ENCODE measurements at regions not wholly inside any gene's neighbourhood (a gene's known extent, or its start where the extent isn't known, plus 50 kb on each side); places are given as distances from the start of the nearest gene placed in this dataset.

DNA sequence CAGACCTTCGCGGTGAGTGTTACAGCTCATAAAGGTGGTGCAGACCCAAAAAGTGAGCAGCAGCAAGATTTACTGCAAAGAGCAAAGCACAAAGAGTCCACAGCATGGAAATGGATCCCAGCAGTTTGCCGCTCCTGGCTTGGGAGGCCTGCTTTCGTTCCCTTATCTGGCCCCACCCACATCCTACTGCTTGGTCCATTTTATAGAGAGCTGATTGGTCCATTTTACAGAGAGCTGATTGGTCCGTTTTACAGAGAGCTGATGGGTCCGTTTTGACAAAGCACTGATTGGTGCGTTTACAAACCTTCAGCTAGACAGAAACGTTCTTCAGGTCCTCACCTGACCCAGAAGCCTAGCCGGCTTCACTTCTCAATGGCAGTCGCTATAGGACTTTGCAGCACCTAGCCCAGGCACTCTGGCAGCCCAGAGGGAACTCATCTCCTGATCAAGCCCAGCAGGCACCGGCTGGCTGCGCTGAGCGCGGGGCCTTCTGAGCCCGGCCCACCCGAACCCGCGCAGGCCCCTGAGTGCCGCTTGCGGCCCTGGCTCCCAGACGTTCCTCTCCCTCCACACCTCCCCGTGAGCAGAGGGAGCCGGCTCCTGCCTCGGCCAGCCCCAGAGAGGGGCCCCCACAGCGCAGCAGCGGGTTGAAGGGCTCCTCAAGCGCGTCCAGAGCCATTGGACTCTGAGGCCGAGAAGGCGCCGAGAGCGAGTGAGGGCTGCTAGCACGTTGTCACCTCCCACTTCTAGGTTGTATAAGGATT is 200.3 kb downstream of the LMO4 start:
- TF ChIP-seq, protein P1, sequence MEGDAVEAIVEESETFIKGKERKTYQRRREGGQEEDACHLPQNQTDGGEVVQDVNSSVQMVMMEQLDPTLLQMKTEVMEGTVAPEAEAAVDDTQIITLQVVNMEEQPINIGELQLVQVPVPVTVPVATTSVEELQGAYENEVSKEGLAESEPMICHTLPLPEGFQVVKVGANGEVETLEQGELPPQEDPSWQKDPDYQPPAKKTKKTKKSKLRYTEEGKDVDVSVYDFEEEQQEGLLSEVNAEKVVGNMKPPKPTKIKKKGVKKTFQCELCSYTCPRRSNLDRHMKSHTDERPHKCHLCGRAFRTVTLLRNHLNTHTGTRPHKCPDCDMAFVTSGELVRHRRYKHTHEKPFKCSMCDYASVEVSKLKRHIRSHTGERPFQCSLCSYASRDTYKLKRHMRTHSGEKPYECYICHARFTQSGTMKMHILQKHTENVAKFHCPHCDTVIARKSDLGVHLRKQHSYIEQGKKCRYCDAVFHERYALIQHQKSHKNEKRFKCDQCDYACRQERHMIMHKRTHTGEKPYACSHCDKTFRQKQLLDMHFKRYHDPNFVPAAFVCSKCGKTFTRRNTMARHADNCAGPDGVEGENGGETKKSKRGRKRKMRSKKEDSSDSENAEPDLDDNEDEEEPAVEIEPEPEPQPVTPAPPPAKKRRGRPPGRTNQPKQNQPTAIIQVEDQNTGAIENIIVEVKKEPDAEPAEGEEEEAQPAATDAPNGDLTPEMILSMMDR (IDR thresholded peaks at IDR 0.05; ENCODE audit: insufficient read depth, low read depth, low read length, missing control alignments), result no peak
- no peak for DNase-seq (ENCODE audit: low read depth)
- no peak overlapping the region for H3K4me3 ChIP-seq (ENCODE audit: low read depth, low read length)

DNA sequence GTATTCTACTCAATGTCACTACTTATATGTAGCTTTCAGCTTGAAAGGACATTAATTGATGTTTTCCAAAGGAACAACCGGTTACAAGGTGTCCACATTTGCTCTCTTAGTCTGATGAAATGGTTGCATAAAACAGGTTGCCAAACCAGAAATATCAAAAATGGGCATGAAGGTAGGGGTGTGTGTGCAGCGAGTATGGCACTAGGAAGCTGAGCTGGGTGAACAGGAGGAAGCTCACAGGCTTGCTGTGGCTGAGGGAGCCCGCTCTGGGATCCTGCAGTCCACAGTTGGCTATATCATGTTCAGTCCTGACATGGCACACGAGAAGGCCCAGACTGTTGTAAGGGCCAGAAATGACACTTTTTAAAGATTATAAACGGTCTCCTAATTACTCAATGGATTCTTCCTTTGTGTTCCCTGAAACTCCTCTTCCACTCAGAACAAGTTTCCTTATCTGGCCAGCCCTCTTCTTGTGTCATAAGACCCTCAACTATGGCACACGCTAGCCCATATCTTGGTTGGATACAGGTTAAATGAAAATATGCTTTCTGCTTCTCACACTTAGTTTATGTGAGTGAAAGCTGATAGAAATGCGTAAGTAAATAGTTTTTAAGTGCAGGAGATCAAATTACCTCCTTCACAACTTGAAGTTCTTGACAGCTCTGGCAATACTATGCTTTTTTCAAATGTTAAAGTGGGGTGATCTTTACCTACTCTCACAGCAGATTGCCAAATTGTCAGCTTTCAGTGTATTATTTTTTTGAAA is 201.5 kb downstream of the LMO4 start:
- no peak for DNase-seq (ENCODE audit: low read depth)
- TF ChIP-seq, protein P1 (IDR thresholded peaks at IDR 0.05; ENCODE audit: insufficient read depth, low read depth, low read length, missing control alignments), result no peak
- H3K4me3 ChIP-seq (ENCODE audit: low read depth, low read length), result no peak overlapping the region

DNA sequence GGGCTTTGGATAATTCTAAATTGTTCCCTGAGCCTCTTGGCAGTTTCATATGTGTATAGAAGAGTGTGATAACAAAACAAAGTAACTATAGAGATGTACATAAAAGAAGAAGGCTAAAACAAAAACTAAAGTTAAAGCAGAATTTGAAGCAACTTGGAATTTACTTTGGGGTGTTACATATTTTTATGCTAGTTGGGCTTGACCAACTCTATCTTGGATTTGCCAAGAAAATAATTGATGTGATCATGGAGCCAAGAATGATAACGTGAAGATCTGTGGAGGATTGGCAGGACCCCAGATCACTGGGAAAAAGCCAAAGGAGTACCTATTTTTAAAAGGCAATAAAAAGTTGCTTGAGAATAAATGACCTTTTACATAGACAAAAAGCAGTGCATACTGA is 206.9 kb downstream of the LMO4 start:
- H3K4me3 ChIP-seq (ENCODE audit: low read depth, low read length), result no peak overlapping the region
- no peak for DNase-seq (ENCODE audit: low read depth)
- TF ChIP-seq, protein P1 (IDR thresholded peaks at IDR 0.05; ENCODE audit: insufficient read depth, low read depth, low read length, missing control alignments), result no peak

DNA sequence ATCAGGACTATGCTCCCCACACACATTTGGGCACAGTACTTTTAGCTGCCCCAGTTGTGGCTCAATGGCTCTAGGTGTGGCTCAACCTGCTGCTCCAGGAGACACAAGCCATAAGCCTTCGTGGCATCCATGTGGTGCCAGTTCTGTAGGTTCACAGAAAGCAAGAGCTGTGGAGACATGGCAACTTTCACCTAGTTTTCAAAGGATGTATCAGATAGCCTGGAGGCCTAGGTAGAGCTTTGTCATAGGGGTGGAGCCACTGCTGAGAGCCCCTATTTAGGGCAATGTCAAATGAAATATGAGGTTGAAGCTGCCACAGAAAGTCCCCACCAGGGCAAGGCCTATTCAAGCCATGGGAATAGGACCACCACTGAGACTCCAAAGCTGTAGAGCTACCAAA is 210.5 kb downstream of the LMO4 start:
- DNase-seq (ENCODE audit: low read depth), result no peak
- TF ChIP-seq, protein P1 (IDR thresholded peaks at IDR 0.05; ENCODE audit: insufficient read depth, low read depth, low read length, missing control alignments), result no peak
- H3K4me3 ChIP-seq (ENCODE audit: low read depth, low read length), result no peak overlapping the region

DNA sequence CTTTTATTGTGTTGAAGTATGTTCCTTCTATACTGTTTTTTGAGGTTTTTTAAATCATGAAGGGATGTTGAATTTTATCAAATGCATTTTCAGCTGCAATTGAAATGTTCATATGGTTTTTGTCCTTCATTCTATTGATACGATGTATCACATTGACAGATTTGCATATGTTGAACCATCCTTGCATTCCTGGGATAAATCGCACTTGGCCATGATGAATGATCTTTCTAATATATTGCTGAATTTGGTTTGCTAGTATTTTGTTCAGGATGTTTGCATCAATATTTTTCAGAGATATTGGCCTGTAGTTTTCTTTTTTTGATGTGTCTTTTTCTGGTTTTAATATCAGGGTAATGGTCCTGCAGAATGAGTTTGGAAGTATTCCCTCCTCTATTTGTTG is 214.0 kb downstream of the LMO4 start:
- TF ChIP-seq, protein P1 (IDR thresholded peaks at IDR 0.05; ENCODE audit: insufficient read depth, low read depth, low read length, missing control alignments), result no peak
- DNase-seq (ENCODE audit: low read depth), result no peak
- H3K4me3 ChIP-seq (ENCODE audit: low read depth, low read length), result no peak overlapping the region

DNA sequence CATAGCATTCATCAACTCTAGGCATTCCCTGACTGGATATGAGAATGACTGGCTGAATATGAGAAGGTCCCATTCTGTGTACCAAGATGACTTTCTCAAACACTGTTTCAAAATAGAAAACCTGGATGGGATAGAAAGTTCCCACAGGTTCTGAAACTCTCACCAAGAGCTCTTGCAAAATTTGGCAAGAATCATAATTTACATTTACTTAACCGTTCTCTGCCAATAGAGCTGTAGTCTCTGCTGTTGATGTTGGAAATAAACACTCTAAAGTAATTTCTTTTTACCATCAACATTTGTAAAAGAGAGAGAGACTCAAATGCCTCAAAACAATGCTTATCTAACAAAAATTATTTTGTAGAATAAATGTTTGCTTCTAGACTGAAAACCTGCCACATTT is 221.1 kb downstream of the LMO4 start:
- TF ChIP-seq, protein P1 (IDR thresholded peaks at IDR 0.05; ENCODE audit: insufficient read depth, low read depth, low read length, missing control alignments), result no peak
- DNase-seq (ENCODE audit: low read depth), result no peak
- H3K4me3 ChIP-seq (ENCODE audit: low read depth, low read length), result no peak overlapping the region
